ENCODE measurements at regions not wholly inside any gene's neighbourhood (a gene's known extent, or its start where the extent isn't known, plus 50 kb on each side); places are given as distances from the start of the nearest gene placed in this dataset.

GRCh38 chr1:239803781-239804180 is 287.9 kb upstream of the FMN2 start:
- no peak for DNase-seq

GRCh38 chr1:239804266-239804665 is 287.4 kb upstream of the FMN2 start:
- DNase-seq = no peak

GRCh38 chr1:239805042-239805441 is 286.6 kb upstream of the FMN2 start:
- DNase-seq = no peak

GRCh38 chr1:239805851-239806772 is 285.6 kb upstream of the FMN2 start:
- no peak for DNase-seq

- no peak for DNase-seq
These were observed 284.8 kb upstream of the FMN2 start for GRCh38 chr1:239806897-239807296.

- DNase-seq = no peak
These were observed 284.3 kb upstream of the FMN2 start for GRCh38 chr1:239807361-239807760.

GRCh38 chr1:239810061-239810481 is 281.6 kb upstream of the FMN2 start:
- no peak for DNase-seq

GRCh38 chr1:239811211-239811885 is 280.3 kb upstream of the FMN2 start:
- DNase-seq = no peak

- DNase-seq = no peak
These were observed 279.1 kb upstream of the FMN2 start for GRCh38 chr1:239812580-239812979.

GRCh38 chr1:239814306-239814881 is 277.3 kb upstream of the FMN2 start:
- peak; percentile 19 for DNase-seq

GRCh38 chr1:239815074-239815473 is 276.6 kb upstream of the FMN2 start:
- DNase-seq = no peak

GRCh38 chr1:239816081-239816782 is 275.5 kb upstream of the FMN2 start:
- DNase-seq = no peak

GRCh38 chr1:239817276-239817675 is 274.4 kb upstream of the FMN2 start:
- no peak for DNase-seq

GRCh38 chr1:239817801-239818200 is 273.9 kb upstream of the FMN2 start:
- DNase-seq = no peak

GRCh38 chr1:239819096-239819495 is 272.6 kb upstream of the FMN2 start:
- no peak for DNase-seq

- DNase-seq = no peak
These were observed 271.9 kb upstream of the FMN2 start for GRCh38 chr1:239819756-239820250.

- no peak for DNase-seq
These were observed 267.8 kb upstream of the FMN2 start for GRCh38 chr1:239823852-239824251.

GRCh38 chr1:239826211-239826610 is 265.5 kb upstream of the FMN2 start:
- no peak for DNase-seq

GRCh38 chr1:239826736-239827135 is 264.9 kb upstream of the FMN2 start:
- no peak for DNase-seq

GRCh38 chr1:239829535-239829934 is 262.1 kb upstream of the FMN2 start:
- DNase-seq = no peak

GRCh38 chr1:239831577-239832355 is 259.9 kb upstream of the FMN2 start:
- no peak for DNase-seq

GRCh38 chr1:239833723-239834122 is 258.0 kb upstream of the FMN2 start:
- peak; percentile 53 for DNase-seq
